GM12865 (cell line): ENCODE measurements at regions not wholly inside any gene's neighbourhood (a gene's known extent, or its start where the extent isn't known, plus 50 kb on each side); places are given as distances from the start of the nearest gene placed in this dataset.

ENCODE experiments used
- DNase-seq: peaks from one replicate; pipeline ENCODE4 v3.0.0; 2010; ENCODE audit warnings: low read depth
- H3K4me3 ChIP-seq: 2 replicates; pipeline ENCODE4 v1.5.1; 2011; ENCODE audit warnings: mild to moderate bottlenecking, low read depth, low read length, control low read depth
- TF ChIP-seq, protein P1 (sequence below): IDR thresholded peaks from 2 replicates; pipeline ENCODE4 v1.5.1; 2011; ENCODE audit warnings: low read length, control low read depth, low read depth, inconsistent platforms; ENCODE audit not compliant: insufficient read depth; ENCODE audit errors: missing control alignments

GRCh38 chr1:13970631-13971247 lies 270.8 kb downstream of the PRDM2 start:
- no peak for DNase-seq
- H3K4me3 ChIP-seq, result no peak overlapping the region
- TF ChIP-seq, protein P1, sequence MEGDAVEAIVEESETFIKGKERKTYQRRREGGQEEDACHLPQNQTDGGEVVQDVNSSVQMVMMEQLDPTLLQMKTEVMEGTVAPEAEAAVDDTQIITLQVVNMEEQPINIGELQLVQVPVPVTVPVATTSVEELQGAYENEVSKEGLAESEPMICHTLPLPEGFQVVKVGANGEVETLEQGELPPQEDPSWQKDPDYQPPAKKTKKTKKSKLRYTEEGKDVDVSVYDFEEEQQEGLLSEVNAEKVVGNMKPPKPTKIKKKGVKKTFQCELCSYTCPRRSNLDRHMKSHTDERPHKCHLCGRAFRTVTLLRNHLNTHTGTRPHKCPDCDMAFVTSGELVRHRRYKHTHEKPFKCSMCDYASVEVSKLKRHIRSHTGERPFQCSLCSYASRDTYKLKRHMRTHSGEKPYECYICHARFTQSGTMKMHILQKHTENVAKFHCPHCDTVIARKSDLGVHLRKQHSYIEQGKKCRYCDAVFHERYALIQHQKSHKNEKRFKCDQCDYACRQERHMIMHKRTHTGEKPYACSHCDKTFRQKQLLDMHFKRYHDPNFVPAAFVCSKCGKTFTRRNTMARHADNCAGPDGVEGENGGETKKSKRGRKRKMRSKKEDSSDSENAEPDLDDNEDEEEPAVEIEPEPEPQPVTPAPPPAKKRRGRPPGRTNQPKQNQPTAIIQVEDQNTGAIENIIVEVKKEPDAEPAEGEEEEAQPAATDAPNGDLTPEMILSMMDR, result no peak

GRCh38 chr1:13976485-13976884 lies 276.5 kb downstream of the PRDM2 start:
- H3K4me3 ChIP-seq, result no peak overlapping the region
- DNase-seq, result no peak
- TF ChIP-seq, protein P1, result no peak

GRCh38 chr1:13981142-13981541 lies 281.2 kb downstream of the PRDM2 start:
- TF ChIP-seq, protein P1, result no peak
- H3K4me3 ChIP-seq, result no peak overlapping the region
- no peak for DNase-seq

DNA sequence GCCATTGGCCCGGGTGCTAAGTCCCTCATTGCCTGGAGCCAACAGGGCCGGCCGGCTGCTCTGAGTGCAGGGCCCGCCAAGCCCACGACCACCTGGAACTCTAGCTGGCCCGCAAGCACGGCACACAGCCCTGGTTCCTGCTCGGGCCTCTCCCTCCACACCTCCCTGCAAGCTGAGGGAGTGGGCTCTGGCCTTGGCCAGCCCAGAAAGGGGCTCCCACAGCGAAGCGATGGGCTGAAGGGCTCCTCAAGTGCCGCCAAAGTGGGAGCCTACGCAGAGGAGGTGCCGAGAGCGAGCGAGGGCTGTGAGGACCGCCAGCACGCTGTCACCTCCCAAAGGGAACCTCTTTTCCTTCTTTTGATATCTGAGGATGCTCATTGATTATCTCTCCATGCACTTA lies 283.4 kb downstream of the PRDM2 start:
- DNase-seq, result no peak
- no peak overlapping the region for H3K4me3 ChIP-seq
- TF ChIP-seq, protein P1, result no peak

GRCh38 chr1:13990939-13991338 lies 291.0 kb downstream of the PRDM2 start:
- DNase-seq, result no peak
- H3K4me3 ChIP-seq, result no peak overlapping the region
- TF ChIP-seq, protein P1, result no peak

GRCh38 chr1:13992489-13993285 lies 292.7 kb downstream of the PRDM2 start:
- TF ChIP-seq, protein P1, result no peak
- DNase-seq, result no peak
- H3K4me3 ChIP-seq, result no peak overlapping the region
